Sigmoid colon (tissue), 6 donors: ENCODE measurements at regions not wholly inside any gene's neighbourhood (a gene's known extent, or its start where the extent isn't known, plus 50 kb on each side); places are given as distances from the start of the nearest gene placed in this dataset.

ENCODE experiments used
- DNase-seq: peaks from one replicate; pipeline ENCODE4 v3.0.0-alpha.2; 2019
- H3K27ac ChIP-seq, 4 donors: fragments of 200-600 bp; sonication (generic); one replicate each; pipeline ENCODE4 v1.5.1; 2016 to 2019; ENCODE audit warnings: mild to moderate bottlenecking in 1 of 4
- H3K27me3 ChIP-seq, 3 donors: fragments of 200-600 bp; sonication (generic); one replicate each; pipeline ENCODE4 v1.5.1; 2019; ENCODE audit warnings: mild to moderate bottlenecking in 1 of 3
- H3K36me3 ChIP-seq, 4 donors: fragments of 200-600 bp; sonication (generic); one replicate each; pipeline ENCODE4 v1.5.1; 2016 to 2019
- H3K4me1 ChIP-seq, 4 donors: fragments of 200-600 bp; sonication (generic); one replicate each; pipeline ENCODE4 v1.5.1; 2017 to 2019
- H3K4me3 ChIP-seq, 4 donors: fragments of 200-600 bp; sonication (generic); one replicate each; pipeline ENCODE4 v1.5.1; 2017 to 2019; ENCODE audit warnings: mild to moderate bottlenecking in 2 of 4, moderate library complexity in 1 of 4
- H3K9me3 ChIP-seq, 4 donors: fragments of 200-600 bp in 3 of 4; sonication (generic) in 3 of 4; one replicate each; pipeline versions ENCODE4 v1.5.1 to v1.6.1; 2013 to 2019
- EP300 ChIP-seq, 4 donors: sonication (generic); formaldehyde crosslinking; IDR thresholded peaks; one replicate each; pipeline ENCODE4 v1.6.1; 2017; ENCODE audit warnings: antibody characterized with exemption in 4 of 4
- POLR2A ChIP-seq, 2 donors: fragments of 450-650 bp; IDR thresholded peaks; one replicate each; pipeline ENCODE4 v1.6.1; 2016; ENCODE audit warnings: antibody characterized with exemption in 2 of 2, mild to moderate bottlenecking in 2 of 2, moderate library complexity in 2 of 2
- POLR2AphosphoS5 ChIP-seq, 4 donors: sonication (generic); formaldehyde crosslinking; IDR thresholded peaks; one replicate each; pipeline ENCODE4 v1.6.1; 2017; ENCODE audit warnings: antibody characterized with exemption in 4 of 4
- WGBS, 2 donors: extraction: QIAGEN DNeasy Blood & Tissue Kit; methylation state at CpG; one replicate each; pipeline ENCODE4 v1.1.7; 2013; 5-methylcytosine and 5-hydroxymethylcytosine counted together
- intact Hi-C: fragments of 100-400 bp; cut with DNase I; formaldehyde crosslinking; loops from one replicate; pipeline ENCODE4 v1.15.1; 2023
- TF ChIP-seq, protein P1 (sequence below), 4 experiments: fragments of 450-650 bp in 3 of 4; fragments of 200-600 bp in 1 of 4; IDR thresholded peaks; one replicate each; pipeline ENCODE4 v1.5.1; 2016 to 2019; ENCODE audit warnings: antibody characterized with exemption in 4 of 4, mild to moderate bottlenecking in 3 of 4, moderate library complexity in 2 of 4
- donor health status: healthy with polysubstance abuse.
- donor health status: healthy.

DNA sequence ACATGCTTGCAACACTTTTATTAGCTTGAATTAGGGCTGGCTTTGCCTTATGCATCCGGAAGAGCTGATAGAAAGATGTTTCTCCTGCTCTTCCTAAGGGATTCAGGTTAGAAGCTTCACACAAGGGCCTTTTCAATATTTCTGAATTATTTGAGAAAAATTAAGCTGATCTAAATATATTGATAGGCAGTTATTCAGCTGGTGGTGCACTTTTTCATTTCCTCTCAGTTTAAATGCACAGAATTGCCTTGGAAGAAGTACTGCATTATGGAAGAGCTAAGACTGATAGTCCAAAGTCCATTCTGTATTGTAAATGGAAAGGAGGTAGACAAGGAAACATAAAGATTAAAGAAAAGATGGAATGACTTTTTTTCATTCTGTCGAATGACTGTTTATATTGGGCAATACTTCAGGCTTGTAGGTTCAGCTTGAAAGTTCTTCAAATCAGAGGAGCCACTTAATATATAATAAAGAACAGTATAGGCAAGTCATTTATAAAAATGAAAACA lies 398.4 kb upstream of the B3GALT2 start:
- Histone ChIP-seq H3K9me3 (no peaks in the 10 kb centered on the region), H3K4me3 (no peak overlapping the region), H3K36me3 (no peaks in the 10 kb centered on the region), H3K27me3 (no peaks in the 10 kb centered on the region), H3K4me1 (peaks cover 0 to 6% (median 3%) of the 10 kb centered on the region in 4 donors), H3K27ac (no peak overlapping the region)
- 21 to 68% methylated on average over 2 of the region's 2 CpGs for WGBS, 2 donors
- intact Hi-C loops = no loop called here
- DNase-seq = no peak
- TF ChIP-seq POLR2AphosphoS5 (IDR thresholded peaks at IDR 0.05) (no peak), POLR2A (IDR thresholded peaks at IDR 0.05) (no peak), EP300 (IDR thresholded peaks at IDR 0.05) (no peak)
- TF ChIP-seq, protein P1, sequence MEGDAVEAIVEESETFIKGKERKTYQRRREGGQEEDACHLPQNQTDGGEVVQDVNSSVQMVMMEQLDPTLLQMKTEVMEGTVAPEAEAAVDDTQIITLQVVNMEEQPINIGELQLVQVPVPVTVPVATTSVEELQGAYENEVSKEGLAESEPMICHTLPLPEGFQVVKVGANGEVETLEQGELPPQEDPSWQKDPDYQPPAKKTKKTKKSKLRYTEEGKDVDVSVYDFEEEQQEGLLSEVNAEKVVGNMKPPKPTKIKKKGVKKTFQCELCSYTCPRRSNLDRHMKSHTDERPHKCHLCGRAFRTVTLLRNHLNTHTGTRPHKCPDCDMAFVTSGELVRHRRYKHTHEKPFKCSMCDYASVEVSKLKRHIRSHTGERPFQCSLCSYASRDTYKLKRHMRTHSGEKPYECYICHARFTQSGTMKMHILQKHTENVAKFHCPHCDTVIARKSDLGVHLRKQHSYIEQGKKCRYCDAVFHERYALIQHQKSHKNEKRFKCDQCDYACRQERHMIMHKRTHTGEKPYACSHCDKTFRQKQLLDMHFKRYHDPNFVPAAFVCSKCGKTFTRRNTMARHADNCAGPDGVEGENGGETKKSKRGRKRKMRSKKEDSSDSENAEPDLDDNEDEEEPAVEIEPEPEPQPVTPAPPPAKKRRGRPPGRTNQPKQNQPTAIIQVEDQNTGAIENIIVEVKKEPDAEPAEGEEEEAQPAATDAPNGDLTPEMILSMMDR (IDR thresholded peaks at IDR 0.05) = no peak

DNA sequence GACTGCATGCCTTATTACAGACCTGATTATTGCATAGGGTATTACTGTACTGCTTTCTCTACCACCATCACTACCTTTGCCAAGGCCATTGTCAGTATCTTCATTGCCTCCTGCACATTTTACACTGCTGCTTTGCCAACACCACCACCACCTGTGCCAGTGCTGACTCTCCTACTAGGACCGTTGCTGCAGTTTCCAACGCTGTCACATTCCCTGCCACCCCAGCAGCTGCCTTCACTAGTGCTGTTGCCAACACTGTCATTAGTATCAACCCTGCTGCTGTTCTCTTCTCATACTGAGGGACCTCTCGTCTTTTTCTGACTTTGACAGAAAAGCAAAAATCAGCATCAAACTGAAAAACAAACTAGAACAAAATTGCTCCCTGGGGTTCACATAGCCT lies 394.9 kb upstream of the B3GALT2 start:
- intact Hi-C loops = no loop called here
- Histone ChIP-seq H3K4me3 (no peak overlapping the region), H3K27ac (no peak overlapping the region), H3K27me3 (no peaks in the 10 kb centered on the region), H3K4me1 (no peaks in the 10 kb centered on the region), H3K9me3 (no peaks in the 10 kb centered on the region), H3K36me3 (no peaks in the 10 kb centered on the region)
- WGBS, 2 donors = 92% methylated on average over 3 of the region's 3 CpGs
- TF ChIP-seq POLR2AphosphoS5 (IDR thresholded peaks at IDR 0.05) = no peak
- no peak for TF ChIP-seq POLR2A (IDR thresholded peaks at IDR 0.05)
- TF ChIP-seq, protein P1 (IDR thresholded peaks at IDR 0.05) = no peak
- no peak for TF ChIP-seq EP300 (IDR thresholded peaks at IDR 0.05)
- no peak for DNase-seq

DNA sequence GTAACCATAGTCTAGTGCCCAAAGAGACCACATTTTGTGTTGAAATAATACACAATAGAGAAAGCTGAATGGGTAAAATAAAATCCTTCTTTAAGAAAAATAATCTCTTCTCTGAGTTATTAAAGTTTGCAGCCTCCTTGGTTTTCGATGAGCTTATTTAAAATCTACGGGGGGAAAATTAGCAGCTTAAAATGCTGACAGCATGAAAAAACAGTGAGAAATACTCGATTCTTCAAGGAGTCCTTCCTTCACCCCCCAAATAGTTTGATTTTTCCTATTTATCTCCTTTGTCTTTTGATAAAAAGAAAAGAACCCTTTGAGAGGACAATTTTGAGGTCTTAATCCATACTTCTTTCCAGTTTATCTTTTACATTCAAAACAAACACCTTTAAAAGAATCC lies 394.0 kb upstream of the B3GALT2 start:
- DNase-seq = no peak
- Histone ChIP-seq H3K9me3 (no peaks in the 10 kb centered on the region), H3K27ac (no peak overlapping the region), H3K4me3 (no peak overlapping the region), H3K27me3 (no peaks in the 10 kb centered on the region), H3K36me3 (no peaks in the 10 kb centered on the region), H3K4me1 (no peaks in the 10 kb centered on the region)
- no peak for TF ChIP-seq POLR2AphosphoS5 (IDR thresholded peaks at IDR 0.05)
- TF ChIP-seq EP300 (IDR thresholded peaks at IDR 0.05) = no peak
- TF ChIP-seq, protein P1 (IDR thresholded peaks at IDR 0.05) = no peak
- no peak for TF ChIP-seq POLR2A (IDR thresholded peaks at IDR 0.05)
- WGBS, 2 donors = 94 to 96% methylated on average over 3 of the region's 3 CpGs
- intact Hi-C loops = no loop called here

DNA sequence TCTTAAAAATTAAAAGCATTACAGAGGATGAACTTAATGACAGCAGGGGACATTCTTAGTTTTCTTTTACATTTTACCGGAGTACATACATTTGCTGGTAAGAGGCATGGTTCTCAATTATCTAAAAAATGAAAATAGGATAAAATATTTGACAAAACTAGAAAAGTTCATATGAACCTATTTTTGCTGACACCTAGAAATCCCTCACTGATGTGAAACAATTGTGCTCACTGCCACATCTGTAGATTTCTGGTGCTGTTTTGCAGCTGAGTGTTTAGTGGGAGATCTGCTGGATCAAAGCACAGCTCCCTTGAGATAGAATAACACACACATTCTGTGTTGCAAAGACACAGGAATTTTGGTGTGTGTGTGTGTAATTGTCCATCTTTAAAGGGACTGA lies 392.9 kb upstream of the B3GALT2 start:
- Histone ChIP-seq H3K27me3 (no peaks in the 10 kb centered on the region), H3K4me1 (no peaks in the 10 kb centered on the region), H3K4me3 (no peak overlapping the region), H3K27ac (no peak overlapping the region), H3K36me3 (no peaks in the 10 kb centered on the region), H3K9me3 (peaks cover 0 to 2% (median 0%) of the 10 kb centered on the region in 4 donors)
- intact Hi-C loops = no loop called here
- DNase-seq = no peak
- 94 to 99% methylated on average over 1 of the region's 1 CpG for WGBS, 2 donors
- TF ChIP-seq, protein P1 (IDR thresholded peaks at IDR 0.05) = no peak
- TF ChIP-seq POLR2AphosphoS5 (IDR thresholded peaks at IDR 0.05) (no peak), POLR2A (IDR thresholded peaks at IDR 0.05) (no peak), EP300 (IDR thresholded peaks at IDR 0.05) (no peak)

DNA sequence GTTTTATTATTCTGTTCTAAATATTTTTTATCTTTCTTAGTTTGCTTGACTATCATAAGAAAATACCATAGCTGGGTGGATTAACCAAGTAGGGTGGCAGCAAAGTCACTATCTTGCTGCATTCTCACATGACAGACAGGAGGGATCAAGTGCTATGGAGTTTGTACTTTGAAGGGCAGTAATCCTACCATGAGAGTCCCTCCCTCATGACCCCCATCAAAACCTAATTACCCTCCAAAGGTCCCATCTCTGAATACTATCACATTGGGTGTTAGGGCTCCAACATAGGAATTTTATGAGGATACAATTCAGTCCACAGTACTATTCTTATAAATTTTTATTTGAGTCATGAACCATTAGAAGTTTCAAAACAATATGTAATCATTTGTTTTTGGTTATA lies 388.5 kb upstream of the B3GALT2 start:
- TF ChIP-seq POLR2AphosphoS5 (IDR thresholded peaks at IDR 0.05) (no peak), EP300 (IDR thresholded peaks at IDR 0.05) (no peak)
- intact Hi-C loops = no loop called here
- H3K27me3 ChIP-seq = no peaks in the 10 kb centered on the region
- no peak for DNase-seq
- no peaks in the 10 kb centered on the region for H3K36me3 ChIP-seq
- peaks cover 0 to 2% (median 0%) of the 10 kb centered on the region in 4 donors for H3K4me1 ChIP-seq
- H3K27ac ChIP-seq = no peak overlapping the region
- H3K9me3 ChIP-seq = peaks cover 0 to 4% (median 0%) of the 10 kb centered on the region in 4 donors
- no peak overlapping the region for H3K4me3 ChIP-seq
